GM18505 (cell line): ENCODE measurements at regions not wholly inside any gene's neighbourhood (a gene's known extent, or its start where the extent isn't known, plus 50 kb on each side); places are given as distances from the start of the nearest gene placed in this dataset.
"Not testable (repeated sequence)": the region's sequence is repeated elsewhere in the genome, so short reads cannot be mapped to it uniquely, and the experiment has no call there.

Experiments used
- ATAC-seq: cut with Tn5 transposase; IDR thresholded peaks from one replicate; pipeline ENCODE4 v1.9.1; 2021; ENCODE audit not compliant: unreplicated experiment
- POLR2A ChIP-seq: IDR thresholded peaks from 4 replicates; pipeline ENCODE4 v1.6.1; 2011; ENCODE audit warnings: borderline replicate concordance; ENCODE audit not compliant: insufficient read depth, insufficient read length; ENCODE audit errors: extremely low read depth

DNA sequence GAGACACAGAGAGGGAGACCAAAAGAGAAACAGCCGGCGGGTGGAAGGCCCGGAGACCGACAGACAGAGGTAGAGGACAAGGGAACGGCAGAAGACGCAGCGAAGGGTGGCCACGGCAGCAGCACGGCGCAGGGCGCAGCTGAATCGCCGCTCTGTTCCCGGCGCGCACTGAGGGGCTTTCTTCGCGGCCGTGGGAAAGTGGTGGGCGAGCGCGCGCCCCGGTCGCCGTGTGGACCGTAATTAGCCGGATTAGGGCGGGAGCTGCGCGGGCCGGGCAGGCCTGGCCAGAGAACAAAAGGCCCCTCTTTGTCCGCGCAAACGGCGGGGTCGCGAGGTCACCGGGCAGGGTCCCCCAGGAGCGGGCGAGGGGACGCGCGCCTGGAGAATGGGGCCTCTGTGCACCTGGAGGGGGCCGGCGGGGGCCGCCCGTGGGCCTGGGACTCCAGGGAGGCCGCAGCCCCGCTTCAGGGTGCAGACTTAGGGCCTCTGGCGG lies 158.3 kb downstream of the ZFP36L2 start:
- no peak for TF ChIP-seq POLR2A

DNA sequence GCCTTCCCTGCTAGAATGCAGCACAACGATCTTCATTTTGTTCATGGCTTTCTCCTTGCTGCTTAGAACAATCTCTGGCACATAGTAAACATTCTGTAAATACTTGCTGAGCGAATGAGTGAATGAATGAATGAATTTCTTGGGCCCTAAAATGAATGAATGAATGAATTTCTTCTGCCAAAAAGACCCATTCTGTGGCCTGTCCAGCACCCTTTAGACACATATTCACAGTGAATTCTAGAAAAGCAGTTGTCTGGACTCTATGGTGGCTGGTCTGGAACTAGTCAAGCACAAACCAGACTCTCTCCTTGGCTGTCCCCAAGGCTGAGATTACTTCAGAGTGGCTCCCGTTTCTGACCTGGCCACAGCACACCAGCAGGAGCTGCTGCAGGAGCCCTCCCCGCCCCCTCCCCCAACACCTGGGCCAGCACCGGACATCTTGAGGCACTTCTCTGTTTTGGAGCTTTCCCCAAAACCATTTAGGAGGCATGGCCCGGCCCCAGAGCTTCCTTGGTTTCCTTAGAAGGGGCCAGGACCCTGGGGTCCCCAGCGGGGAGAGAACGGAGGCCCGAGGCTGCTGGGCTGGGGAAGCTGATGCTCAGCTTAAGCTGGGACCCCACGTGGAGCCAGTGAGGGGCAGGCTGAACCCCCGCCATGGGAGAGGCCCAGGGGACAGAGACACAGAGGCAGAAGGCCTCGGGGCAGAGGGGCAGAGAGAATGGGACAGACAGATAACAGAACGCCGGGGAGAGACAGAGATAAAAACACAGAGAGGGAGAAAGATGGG lies 159.0 kb downstream of the ZFP36L2 start:
- TF ChIP-seq POLR2A = no peak
- ATAC-seq = no peak

More for the DNA sequence above, 158.3 kb downstream of the ZFP36L2 start:
- no peak for ATAC-seq

DNA sequence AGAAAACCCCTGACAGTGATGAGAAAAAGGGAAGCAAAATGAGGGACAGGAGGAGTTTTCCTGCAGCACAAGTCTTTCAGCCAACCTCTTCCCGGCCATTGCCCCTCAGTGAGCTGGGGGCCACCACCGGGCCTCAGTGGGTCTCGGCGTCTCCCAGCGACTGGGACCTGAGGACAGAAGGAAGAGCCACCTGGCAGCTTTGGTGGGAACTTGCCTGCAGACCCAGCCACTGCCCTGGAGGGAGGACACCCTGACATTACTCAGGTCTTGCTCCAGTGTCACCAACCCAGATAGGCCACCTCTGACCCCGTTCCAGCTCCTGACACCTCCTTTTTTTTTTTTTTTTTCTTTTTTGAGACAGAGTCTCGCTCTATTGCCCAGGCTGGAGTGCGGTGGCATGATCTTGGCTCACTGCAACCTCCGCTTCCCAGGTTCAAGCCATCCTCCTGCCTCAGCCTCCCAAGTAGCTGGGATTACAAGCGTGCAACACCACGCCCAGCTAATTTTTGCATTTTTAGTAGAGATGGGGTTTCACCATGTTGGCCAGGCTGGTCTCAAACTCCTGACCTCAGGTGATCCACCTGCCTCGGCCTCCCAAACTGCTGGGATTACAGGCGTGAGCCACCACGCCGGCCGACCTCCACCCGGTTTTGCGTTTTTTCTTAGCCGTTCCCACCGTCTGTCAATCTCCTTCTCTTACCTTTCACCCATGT lies 159.7 kb downstream of the ZFP36L2 start:
- not testable (repeated sequence) for ATAC-seq

DNA sequence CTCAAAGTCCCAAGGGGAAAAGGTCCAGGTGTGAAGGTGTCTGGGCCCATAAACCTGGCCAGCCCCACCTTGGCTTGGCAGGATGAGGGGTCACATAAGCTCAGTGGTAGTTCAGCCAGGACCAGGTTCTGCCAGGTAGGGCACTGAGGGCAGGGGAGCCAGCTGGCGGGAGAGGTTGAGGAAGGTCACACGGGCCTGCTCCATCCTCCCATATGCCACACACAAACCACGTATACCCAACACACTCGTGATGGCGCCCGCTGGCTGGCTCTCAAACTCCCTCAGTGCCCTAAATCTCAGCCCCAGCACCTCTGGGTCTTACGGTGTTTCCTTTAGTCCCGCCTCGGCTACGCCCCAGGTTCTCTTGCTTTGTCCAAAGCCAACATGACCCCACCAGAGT lies 160.5 kb downstream of the ZFP36L2 start:
- no peak for ATAC-seq
- TF ChIP-seq POLR2A = no peak

DNA sequence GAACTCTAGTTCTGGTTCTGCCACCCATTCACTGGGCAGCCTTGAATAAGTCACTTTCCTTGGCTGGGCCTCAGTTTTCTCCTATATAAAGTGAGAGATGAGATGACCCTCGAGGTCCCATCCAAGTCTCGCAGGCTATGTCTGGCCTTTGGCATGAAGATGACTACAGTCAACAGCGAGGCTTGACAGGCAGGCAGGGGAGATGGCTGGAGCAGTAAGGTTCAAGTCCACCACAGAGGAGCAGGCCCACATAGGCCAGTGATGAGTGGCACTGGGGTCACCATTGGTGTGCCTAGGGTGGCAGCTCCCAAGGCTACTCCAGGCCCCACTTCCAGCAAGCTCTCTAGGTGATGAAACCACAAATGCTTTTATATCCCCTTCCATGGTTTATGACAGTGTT lies 161.4 kb downstream of the ZFP36L2 start:
- TF ChIP-seq POLR2A = no peak
- no peak for ATAC-seq

DNA sequence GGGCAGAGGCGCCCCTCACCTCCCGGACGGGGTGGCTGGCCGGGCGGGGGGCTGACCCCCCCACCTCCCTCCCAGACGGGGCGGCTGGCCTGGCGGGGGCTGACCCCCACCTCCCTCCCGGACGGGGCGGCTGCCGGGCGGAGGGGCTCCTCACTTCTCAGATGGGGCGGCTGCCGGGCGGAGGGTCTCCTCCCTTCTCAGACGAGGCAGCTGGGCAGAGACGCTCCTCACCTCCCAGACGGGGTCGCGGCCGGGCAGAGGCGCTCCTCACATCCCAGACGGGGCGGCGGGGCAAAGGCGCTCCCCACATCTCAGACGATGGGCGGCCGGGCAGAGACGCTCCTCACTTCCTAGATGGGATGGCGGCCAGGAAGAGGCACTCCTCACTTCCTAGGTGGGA lies 163.3 kb downstream of the ZFP36L2 start:
- ATAC-seq = not testable (repeated sequence)

DNA sequence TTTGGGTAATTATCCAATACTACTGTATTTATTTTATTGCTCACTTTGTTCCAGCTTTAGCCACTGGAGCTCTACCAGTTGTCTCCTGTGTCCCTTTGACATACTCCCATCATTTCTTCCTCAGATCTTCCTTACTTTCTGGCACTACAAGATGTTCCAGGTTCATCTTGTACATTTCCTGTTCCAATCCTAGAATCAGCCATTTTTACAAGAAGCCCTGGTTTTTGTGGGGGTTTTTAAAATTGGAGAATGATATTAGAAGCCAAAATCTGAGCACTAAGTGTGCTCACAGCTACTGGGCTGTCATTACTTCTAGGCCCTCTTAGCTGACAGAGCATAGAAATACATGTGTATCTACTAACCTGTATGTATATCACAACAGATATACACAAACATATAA lies 164.3 kb downstream of the ZFP36L2 start:
- ATAC-seq = no peak
- no peak for TF ChIP-seq POLR2A

DNA sequence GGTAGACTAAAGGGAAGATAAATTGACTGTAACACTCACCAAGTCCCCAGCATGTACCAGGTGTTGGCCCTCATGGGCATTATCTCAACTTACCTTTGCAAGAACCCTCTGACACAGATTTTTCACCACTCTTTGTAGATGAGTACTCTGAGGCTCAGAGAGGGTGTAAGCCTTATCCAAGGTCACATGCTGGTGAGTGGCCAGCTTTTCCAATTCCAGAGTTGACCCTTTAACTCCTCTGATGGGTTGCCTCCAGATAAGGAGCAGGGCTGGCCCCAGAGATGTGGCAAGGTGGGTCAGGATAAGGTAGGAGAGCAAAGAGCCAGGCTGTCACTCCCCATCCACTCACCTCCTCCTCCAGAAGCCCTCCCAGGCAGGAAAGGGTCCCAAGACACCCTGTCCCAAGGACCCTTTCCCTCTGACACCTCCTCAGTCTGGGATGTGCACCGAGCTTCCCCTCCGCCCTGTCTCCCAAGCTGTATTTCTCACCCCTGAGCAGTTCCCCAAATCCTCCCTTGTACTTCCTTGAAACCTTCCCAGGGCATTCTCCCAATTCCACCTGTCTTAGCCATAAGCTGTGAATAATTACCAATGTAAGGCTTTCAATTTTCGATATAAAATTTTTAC lies 165.9 kb downstream of the ZFP36L2 start:
- no peak for ATAC-seq
- TF ChIP-seq POLR2A = no peak

DNA sequence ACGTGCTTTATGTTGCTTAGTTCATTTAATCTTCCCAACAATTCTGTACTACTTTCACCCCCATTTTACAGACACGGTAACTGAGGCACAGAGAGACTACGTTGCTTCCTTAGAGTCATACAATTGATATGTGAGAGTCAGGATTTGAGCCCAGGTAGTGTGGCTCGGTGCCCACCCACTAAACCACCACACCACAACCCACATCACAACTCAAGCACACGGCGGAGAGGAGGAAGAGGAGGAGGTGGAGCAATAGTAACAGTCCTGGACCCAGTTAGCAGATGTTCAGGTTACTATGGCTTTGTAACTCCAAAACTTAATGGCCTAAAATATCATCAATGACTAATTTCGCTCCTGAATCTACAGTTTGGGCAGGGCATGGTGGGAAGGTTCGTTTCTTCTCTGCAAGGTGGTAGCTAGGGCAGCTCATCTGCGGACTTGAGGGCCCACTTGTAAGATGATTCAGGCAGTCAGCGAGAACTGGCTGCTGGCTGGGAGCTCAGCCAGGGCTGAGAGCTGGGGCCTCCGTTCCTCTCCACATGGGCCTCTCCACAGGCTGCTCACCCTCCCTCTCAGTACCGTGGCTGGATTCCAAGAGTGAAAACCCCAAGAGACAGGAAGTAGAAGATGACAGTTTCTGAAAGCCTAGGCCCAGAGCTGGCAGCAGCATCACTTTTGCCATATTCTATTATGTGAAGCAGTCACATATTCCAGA lies 167.1 kb downstream of the ZFP36L2 start:
- ATAC-seq = peak; percentile 73
- no peak for TF ChIP-seq POLR2A

DNA sequence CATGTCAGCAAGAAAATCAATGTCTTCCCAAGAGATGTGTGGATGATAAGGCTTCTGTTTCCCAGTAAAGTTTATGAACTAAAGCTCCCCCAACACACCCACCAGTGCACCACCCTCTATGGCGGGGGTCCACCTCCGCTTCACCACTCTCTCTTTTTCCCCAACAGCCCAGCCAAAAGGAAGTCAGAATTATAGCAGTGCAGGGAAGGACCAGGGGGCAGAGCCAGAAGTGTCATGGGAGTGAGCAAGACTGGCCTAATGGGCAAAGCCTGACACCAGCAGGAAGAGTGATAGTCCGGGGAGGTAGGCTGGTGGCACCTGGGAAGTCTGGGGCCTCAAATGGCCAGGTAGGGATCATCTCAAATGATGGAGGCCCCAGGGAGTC lies 167.7 kb downstream of the ZFP36L2 start:
- no peak for TF ChIP-seq POLR2A
- ATAC-seq = no peak

DNA sequence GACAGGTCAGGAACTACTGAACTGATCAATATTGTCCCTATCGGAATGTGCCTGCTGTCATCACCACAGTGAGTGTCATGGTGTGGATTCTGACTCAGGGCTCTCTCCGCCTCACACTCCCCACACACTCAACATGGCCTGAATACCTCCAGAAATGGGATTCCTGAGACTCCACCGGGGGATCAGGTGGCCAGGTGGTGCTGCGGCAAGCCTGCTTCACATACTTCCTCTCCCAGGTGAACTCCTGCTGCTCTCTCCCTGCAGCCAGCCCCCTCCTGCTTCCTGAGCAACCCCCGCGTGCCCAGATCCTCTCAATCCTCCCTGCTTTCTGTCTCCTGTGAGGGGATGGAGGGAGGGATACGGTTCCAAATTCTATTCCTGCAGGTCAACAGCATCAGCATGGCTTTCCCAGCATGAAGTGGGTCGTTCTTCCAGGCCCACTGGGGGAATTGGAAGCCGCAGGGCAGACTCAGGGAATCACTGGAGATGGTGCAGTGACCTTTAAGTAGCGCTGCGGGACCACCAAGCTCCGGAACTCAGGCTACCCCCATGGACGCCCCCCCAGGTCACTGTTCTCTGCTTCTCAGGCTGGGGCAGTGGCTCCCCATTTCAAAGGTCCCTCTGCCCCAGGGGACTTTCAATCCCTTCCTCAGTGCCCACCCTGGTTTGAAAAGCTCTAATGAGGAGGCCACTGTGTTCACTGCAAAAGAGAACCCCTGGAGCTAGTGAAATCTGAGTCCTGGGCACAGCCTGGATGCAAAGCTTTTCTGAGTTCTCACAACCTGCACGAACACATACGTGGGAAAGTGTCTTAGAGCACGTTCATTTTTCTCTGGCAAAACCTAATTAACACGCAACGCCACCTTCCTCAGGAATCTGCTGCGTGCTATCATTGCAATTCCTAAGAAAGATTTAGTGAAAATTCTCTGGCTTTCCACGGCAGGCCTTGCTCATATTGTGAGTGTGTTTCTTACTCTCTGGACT lies 168.4 kb downstream of the ZFP36L2 start:
- no peak for TF ChIP-seq POLR2A
- ATAC-seq = no peak

DNA sequence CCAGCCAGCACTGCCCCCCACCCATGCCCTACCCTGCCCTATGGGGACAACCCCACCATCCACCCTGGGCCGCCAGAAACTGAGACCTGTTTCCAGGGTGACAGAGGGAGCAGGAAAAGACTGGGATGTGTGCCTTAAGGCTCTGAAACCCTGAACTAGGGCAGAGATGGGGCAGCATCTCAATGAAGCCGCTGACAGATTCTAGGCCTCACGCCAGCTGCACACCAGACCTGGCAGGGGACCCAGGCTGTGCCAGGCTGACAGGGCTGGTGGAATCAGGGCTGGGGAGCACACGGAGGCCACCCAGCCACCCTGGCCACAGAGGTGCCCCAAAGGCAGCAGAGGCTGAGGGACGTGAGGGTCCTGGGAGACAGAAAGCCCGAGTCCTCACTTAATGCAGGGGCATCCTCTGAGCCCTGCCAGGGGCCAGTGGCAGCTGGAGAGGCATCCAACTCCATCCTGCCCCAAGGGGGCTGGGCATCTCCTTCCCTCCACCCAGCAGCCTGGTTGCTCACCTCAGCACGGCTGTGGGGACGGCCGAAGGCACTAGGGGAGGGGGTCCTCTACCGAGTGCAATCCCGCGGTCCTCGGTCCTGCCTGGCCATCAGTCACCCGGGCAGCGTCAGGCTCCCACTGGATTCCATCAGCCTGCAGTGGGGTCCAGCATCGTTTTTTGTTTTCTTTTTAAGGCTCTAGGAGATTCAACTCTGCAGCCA lies 169.2 kb downstream of the ZFP36L2 start:
- ATAC-seq = no peak
- no peak for TF ChIP-seq POLR2A

DNA sequence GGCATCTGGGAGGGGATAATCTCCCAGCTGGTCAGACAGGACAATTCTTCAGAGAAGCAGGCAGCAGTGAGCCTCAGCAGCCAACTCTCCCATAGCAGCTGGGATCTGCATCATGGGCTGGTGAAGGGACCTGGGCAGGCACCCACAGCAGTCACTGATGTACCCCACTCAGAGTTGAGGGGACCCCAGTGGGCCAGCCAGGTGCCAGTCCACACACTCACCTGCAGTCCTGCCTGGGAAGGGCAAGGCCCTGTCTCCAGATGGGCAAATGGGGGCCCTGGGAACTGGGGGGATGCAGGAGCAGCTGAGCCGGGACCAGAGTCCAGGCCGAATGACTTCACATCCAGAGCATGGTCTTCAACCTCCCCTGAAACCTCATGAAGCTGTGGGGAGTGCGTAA lies 170.4 kb downstream of the ZFP36L2 start:
- no peak for ATAC-seq
- TF ChIP-seq POLR2A = no peak
